ENCODE measurements at regions not wholly inside any gene's neighbourhood (a gene's known extent, or its start where the extent isn't known, plus 50 kb on each side); places are given as distances from the start of the nearest gene placed in this dataset.

DNA sequence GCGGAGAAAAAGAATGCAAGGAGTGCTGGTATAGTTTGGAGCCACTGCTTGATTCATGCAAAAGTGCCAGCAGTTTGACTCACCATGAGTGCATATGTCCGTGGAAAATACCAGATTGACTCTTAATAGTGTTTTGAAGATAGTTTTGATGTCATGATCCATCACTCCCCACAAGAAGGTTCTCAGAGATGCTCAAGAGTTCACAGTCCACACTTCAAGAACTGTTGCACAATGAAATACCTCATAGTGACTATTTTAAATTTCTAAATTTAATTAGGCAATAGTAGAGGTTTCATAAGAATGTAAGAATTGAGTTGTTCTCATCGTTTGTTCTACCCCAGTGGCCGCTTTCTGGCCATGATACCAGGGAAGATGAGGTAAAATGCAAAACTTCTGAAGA, 286.6 kb upstream of the RGS6 start:
- Histone ChIP-seq H3K27ac (ENCODE audit: low read depth, low read length) (no peak overlapping the region), H3K9ac (ENCODE audit: low read length) (no peak overlapping the region)

DNA sequence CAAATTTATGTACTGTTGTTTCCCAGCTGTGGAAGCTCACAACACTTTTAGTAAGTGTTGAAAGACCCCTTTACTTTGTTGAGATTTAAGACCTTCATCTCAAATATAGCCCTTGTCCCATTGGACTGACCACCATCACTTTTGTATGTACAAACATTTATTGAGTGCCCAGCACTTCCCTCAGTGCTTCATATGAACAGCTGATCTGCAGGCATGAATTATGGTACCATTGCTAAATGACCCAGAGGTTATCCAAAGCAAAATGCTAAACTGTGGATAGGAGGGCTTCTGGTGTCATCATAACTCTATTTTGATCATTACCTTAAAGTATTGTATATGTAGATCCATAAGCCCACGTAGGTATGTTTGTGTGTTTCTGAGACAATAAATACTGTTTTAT, 285.7 kb upstream of the RGS6 start:
- no peaks in the 10 kb centered on the region for H3K9me2 ChIP-seq (replicated peaks; ENCODE audit: insufficient read depth, low read length)
- no peaks in the 10 kb centered on the region for H3K27me3 ChIP-seq (ENCODE audit: low read length)
- no peak overlapping the region for H2AFZ ChIP-seq (ENCODE audit: low read depth, low read length, severe bottlenecking)
- no peaks in the 10 kb centered on the region for H3K36me3 ChIP-seq (ENCODE audit: low read length)
- no peaks in the 10 kb centered on the region for H3F3A ChIP-seq (ENCODE audit: insufficient read depth)
- no peak overlapping the region for H3K27ac ChIP-seq (ENCODE audit: low read depth, low read length)
- no peak overlapping the region for H3K4me2 ChIP-seq (ENCODE audit: low read depth, low read length, poor library complexity, severe bottlenecking)
- H3K79me2 ChIP-seq (ENCODE audit: insufficient read depth, low read length) = no peaks in the 10 kb centered on the region
- H4K20me1 ChIP-seq (ENCODE audit: low read depth, low read length) = no peaks in the 10 kb centered on the region
- H3K9me3 ChIP-seq (ENCODE audit: insufficient read depth, low read length) = no peaks in the 10 kb centered on the region
- TF ChIP-seq, protein P1, sequence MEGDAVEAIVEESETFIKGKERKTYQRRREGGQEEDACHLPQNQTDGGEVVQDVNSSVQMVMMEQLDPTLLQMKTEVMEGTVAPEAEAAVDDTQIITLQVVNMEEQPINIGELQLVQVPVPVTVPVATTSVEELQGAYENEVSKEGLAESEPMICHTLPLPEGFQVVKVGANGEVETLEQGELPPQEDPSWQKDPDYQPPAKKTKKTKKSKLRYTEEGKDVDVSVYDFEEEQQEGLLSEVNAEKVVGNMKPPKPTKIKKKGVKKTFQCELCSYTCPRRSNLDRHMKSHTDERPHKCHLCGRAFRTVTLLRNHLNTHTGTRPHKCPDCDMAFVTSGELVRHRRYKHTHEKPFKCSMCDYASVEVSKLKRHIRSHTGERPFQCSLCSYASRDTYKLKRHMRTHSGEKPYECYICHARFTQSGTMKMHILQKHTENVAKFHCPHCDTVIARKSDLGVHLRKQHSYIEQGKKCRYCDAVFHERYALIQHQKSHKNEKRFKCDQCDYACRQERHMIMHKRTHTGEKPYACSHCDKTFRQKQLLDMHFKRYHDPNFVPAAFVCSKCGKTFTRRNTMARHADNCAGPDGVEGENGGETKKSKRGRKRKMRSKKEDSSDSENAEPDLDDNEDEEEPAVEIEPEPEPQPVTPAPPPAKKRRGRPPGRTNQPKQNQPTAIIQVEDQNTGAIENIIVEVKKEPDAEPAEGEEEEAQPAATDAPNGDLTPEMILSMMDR (IDR thresholded peaks at IDR 0.05; ENCODE audit: insufficient read depth, low read length, poor library complexity, severe bottlenecking) = no peak
- no peak overlapping the region for H3K9ac ChIP-seq (ENCODE audit: low read length)
- H3K4me3 ChIP-seq (ENCODE audit: insufficient read depth, low read length, poor library complexity, severe bottlenecking) = no peak overlapping the region

More for the DNA sequence above, 286.6 kb upstream of the RGS6 start:
- Histone ChIP-seq H3K9me2 (replicated peaks; ENCODE audit: insufficient read depth, low read length) (no peaks in the 10 kb centered on the region), H3K4me2 (ENCODE audit: low read depth, low read length, poor library complexity, severe bottlenecking) (no peak overlapping the region), H3K27me3 (ENCODE audit: low read length) (no peaks in the 10 kb centered on the region), H3F3A (ENCODE audit: insufficient read depth) (no peaks in the 10 kb centered on the region), H3K9me3 (ENCODE audit: insufficient read depth, low read length) (no peaks in the 10 kb centered on the region), H3K79me2 (ENCODE audit: insufficient read depth, low read length) (no peaks in the 10 kb centered on the region), H4K20me1 (ENCODE audit: low read depth, low read length) (no peaks in the 10 kb centered on the region), H3K36me3 (ENCODE audit: low read length) (no peaks in the 10 kb centered on the region), H2AFZ (ENCODE audit: low read depth, low read length, severe bottlenecking) (no peak overlapping the region), H3K4me3 (ENCODE audit: insufficient read depth, low read length, poor library complexity, severe bottlenecking) (no peak overlapping the region)
- TF ChIP-seq EZH2phosphoT487 (conservative IDR thresholded peaks at IDR 0.05; ENCODE audit: low read length) = no peak
- TF ChIP-seq, protein P1 (IDR thresholded peaks at IDR 0.05; ENCODE audit: insufficient read depth, low read length, poor library complexity, severe bottlenecking) = no peak

DNA sequence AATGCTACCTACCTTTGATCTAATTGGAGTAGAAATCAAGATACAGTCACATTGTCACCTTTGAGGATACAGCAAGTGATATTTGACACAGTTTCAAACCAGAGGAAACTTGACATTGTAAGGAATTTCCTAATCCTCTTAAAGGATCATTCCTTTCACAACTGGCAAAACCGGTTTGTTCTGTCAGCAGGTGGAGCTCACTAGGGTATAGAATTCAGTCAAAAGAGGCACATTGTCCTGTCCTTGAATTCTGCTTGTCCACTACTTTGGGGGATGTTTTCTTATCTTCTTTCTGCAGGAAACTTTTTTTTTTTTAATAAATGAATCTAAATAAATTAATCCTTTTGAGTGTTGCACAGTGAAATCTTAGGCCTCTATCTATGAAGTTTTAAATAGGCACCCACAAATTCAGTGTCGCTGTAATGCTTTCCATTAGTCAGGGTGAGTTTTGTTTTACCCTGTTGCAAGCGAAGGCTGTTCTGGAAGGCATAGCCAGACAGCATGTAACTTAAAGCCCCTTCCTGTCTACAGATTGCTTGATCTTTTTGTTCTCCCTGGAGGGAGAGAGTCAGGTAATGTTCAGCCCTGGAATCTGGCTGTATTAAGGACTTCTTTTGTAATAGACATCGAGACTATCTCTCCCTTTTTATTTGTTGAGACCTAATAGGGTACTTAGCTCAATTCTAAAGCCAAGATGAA, 285.0 kb upstream of the RGS6 start:
- H3K9me2 ChIP-seq (replicated peaks; ENCODE audit: insufficient read depth, low read length) = no peaks in the 10 kb centered on the region
- H3K4me3 ChIP-seq (ENCODE audit: insufficient read depth, low read length, poor library complexity, severe bottlenecking) = no peak overlapping the region
- H3K4me2 ChIP-seq (ENCODE audit: low read depth, low read length, poor library complexity, severe bottlenecking) = no peak overlapping the region
- no peaks in the 10 kb centered on the region for H3K9me3 ChIP-seq (ENCODE audit: insufficient read depth, low read length)
- H3K36me3 ChIP-seq (ENCODE audit: low read length) = no peaks in the 10 kb centered on the region
- no peaks in the 10 kb centered on the region for H3K79me2 ChIP-seq (ENCODE audit: insufficient read depth, low read length)
- H3F3A ChIP-seq (ENCODE audit: insufficient read depth) = no peaks in the 10 kb centered on the region
- no peaks in the 10 kb centered on the region for H4K20me1 ChIP-seq (ENCODE audit: low read depth, low read length)
- TF ChIP-seq EZH2phosphoT487 (conservative IDR thresholded peaks at IDR 0.05; ENCODE audit: low read length) = no peak
- TF ChIP-seq, protein P1 (IDR thresholded peaks at IDR 0.05; ENCODE audit: insufficient read depth, low read length, poor library complexity, severe bottlenecking) = no peak
- H3K27ac ChIP-seq (ENCODE audit: low read depth, low read length) = no peak overlapping the region
- no peak overlapping the region for H2AFZ ChIP-seq (ENCODE audit: low read depth, low read length, severe bottlenecking)
- H3K9ac ChIP-seq (ENCODE audit: low read length) = no peak overlapping the region
- no peaks in the 10 kb centered on the region for H3K27me3 ChIP-seq (ENCODE audit: low read length)

Measured in SU-DHL-6 (cell line).